ENCODE measurements at regions not wholly inside any gene's neighbourhood (a gene's known extent, or its start where the extent isn't known, plus 50 kb on each side); places are given as distances from the start of the nearest gene placed in this dataset.

DNA sequence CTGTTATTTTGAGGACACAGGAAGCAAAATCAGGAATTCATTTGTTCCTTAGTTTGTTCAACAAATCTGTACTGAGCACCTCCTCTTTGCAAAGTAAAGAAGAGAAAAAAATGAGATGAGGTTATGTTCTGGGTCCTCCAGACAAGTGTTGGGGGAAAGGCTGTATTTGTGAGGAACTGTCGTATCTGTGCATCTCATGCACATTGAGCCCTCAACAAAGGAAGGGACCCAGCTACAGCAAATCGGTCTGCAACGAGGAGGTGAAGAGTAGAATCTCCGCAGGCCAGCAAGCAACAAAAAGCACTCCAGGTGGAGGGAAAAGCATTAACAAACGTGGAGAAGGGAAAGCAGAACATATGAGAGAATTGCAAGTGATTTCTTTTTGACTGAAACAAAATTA is 143.0 kb upstream of the CYP1B1 start:
- no peak overlapping the region for H3K4me3 ChIP-seq
- H3K27ac ChIP-seq: no peak overlapping the region
- ATAC-seq (no peak), DNase-seq (no peak)
- 79% methylated on average over 5 of the region's 5 CpGs for WGBS (ENCODE audit: insufficient coverage, low coverage, low lambda C conversion rate, missing lambda C conversion rate)
- peaks cover 0 to 29% (median 13%) of the 10 kb centered on the region in 4 donors for H3K4me1 ChIP-seq
- intact Hi-C loops (cut with DNase I): no loop called here
- H3K36me3 ChIP-seq: no peaks in the 10 kb centered on the region
- TF ChIP-seq POLR2A (IDR thresholded peaks at IDR 0.05) (no peak), CTCF (IDR thresholded peaks at IDR 0.05) (no peak)
- H3K27me3 ChIP-seq: no peaks in the 10 kb centered on the region
- no peaks in the 10 kb centered on the region for H3K9me3 ChIP-seq

DNA sequence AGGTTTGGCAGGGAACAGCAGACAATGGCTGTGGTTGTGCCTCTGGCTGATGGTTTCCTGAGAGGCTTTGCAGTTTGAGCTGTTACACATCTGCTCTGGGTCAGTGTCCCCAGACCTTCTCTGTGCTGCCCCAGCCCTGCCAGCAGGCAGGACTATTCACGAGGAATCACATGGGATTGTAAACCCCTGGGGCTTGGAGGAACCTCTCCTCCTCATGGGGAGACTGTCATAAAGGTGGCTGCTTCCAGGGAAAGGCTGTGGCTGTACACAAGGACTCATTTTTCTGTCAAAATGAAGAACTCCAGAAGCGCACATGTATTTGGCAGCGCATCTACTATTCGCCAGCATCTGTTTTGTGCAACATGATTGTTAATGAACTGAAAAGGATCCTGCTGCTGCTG is 142.6 kb upstream of the CYP1B1 start:
- H3K27me3 ChIP-seq: no peaks in the 10 kb centered on the region
- no peak overlapping the region for H3K27ac ChIP-seq
- ATAC-seq: no peak
- H3K4me1 ChIP-seq: peaks cover 0 to 27% (median 11%) of the 10 kb centered on the region in 4 donors
- H3K36me3 ChIP-seq: no peaks in the 10 kb centered on the region
- H3K9me3 ChIP-seq: no peaks in the 10 kb centered on the region
- TF ChIP-seq CTCF (IDR thresholded peaks at IDR 0.05) (no peak), POLR2A (IDR thresholded peaks at IDR 0.05) (no peak)
- WGBS (ENCODE audit: insufficient coverage, low coverage, low lambda C conversion rate, missing lambda C conversion rate): 46% methylated on average over 3 of the region's 4 CpGs
- intact Hi-C loops (cut with DNase I): no loop called here
- no peak overlapping the region for H3K4me3 ChIP-seq
- DNase-seq: no peak

DNA sequence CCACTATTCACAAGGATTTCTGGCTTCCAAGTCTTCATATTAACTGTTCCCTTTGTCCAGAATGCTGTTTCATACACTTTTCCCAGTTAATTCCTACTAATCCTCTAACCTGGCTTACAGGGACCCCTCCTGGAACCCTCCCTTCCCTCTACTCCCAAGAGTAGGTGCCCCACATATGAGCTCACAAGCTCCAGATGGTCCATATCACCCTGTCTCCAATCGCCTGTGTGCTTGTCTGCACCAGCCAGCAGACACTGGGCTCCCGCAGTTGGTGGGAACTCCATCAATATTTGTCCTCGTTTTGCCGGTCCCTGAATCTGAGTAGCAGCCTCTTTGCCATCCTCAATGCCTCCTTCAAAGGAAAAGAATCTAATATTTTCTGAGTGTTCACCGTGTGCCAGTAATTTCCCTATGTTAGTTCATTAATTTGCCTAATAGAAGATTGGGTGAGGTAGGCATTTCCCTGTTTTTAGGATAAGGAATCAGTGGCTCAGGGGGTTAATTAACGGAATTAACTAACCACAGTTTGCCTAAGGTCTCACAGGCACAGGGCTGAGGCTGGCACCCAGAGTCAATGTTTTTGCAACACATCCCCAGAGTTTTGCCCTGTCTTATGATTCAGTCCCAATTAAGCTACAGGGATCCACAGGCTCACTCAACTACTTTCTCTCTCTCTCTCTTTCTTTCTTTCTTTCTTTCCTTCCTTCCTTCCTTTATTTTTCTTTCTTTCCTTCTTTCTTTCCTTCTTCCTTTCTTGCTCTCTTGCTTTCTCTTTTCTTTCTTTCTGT is 141.6 kb upstream of the CYP1B1 start:
- ATAC-seq: peak in 1 of 4 donors; percentile 41
- no peaks in the 10 kb centered on the region for H3K9me3 ChIP-seq
- TF ChIP-seq POLR2A (IDR thresholded peaks at IDR 0.05) (no peak), CTCF (IDR thresholded peaks at IDR 0.05) (no peak)
- peaks cover 0 to 27% (median 8%) of the 10 kb centered on the region in 4 donors for H3K4me1 ChIP-seq
- no peak for DNase-seq
- H3K4me3 ChIP-seq: no peak overlapping the region
- intact Hi-C loops (cut with DNase I): no loop called here
- no peak overlapping the region for H3K27ac ChIP-seq
- H3K27me3 ChIP-seq: no peaks in the 10 kb centered on the region
- 59% methylated on average over 5 of the region's 6 CpGs for WGBS (ENCODE audit: insufficient coverage, low coverage, low lambda C conversion rate, missing lambda C conversion rate)
- H3K36me3 ChIP-seq: no peaks in the 10 kb centered on the region

- Histone ChIP-seq H3K9me3 (no peaks in the 10 kb centered on the region), H3K36me3 (no peaks in the 10 kb centered on the region), H3K4me3 (no peak overlapping the region), H3K27me3 (no peaks in the 10 kb centered on the region), H3K27ac (peak overlapping the region in 1 of 3 donors; percentile 27), H3K4me1 (peaks cover 0 to 27% (median 8%) of the 10 kb centered on the region in 4 donors)
- TF ChIP-seq CTCF (IDR thresholded peaks at IDR 0.05): no peak
- no peak for TF ChIP-seq POLR2A (IDR thresholded peaks at IDR 0.05)
- no peak for DNase-seq
- ATAC-seq: peak in 3 of 4 donors; percentile 30 to 44 (median 42)
- intact Hi-C loops (cut with DNase I): no loop called here
Observed at GRCh38 chr2:38216886-38217285, 140.9 kb upstream of the CYP1B1 start.

All from right lobe of liver (tissue), 6 donors.